HepG2 (cell line): ENCODE measurements at regions not wholly inside any gene's neighbourhood (a gene's known extent, or its start where the extent isn't known, plus 50 kb on each side); places are given as distances from the start of the nearest gene placed in this dataset.

ENCODE experiments used
- CBX1 ChIP-seq: IDR thresholded peaks from one replicate; pipeline ENCODE4 v1.6.1; 2016; ENCODE audit warnings: antibody characterized with exemption, low read depth
- KDM2A ChIP-seq: sonication (generic); formaldehyde crosslinking; IDR thresholded peaks from 2 replicates; pipeline ENCODE4 v1.4.0; 2020; ENCODE audit warnings: low read depth, missing genetic modification reagents, borderline replicate concordance
- MEIS2 ChIP-seq: sonication (generic); formaldehyde crosslinking; IDR thresholded peaks from 2 replicates; pipeline ENCODE4 v1.9.0; 2021; ENCODE audit warnings: mild to moderate bottlenecking, missing genetic modification reagents
- MIXL1 ChIP-seq: IDR thresholded peaks from 2 replicates; pipeline ENCODE4 v1.6.1; 2016
- MTF1 ChIP-seq: sonication (generic); formaldehyde crosslinking; IDR thresholded peaks from 2 replicates; pipeline ENCODE4 v1.5.0; 2020; ENCODE audit warnings: missing genetic modification reagents
- NFE2L1 ChIP-seq: sonication (generic); formaldehyde crosslinking; IDR thresholded peaks from 2 replicates; pipeline ENCODE4 v1.4.0; 2020; ENCODE audit warnings: missing genetic modification reagents, mild to moderate bottlenecking, borderline replicate concordance
- NR2F1 ChIP-seq, 2 experiments: fragments of 450-650 bp in 1 of 2; formaldehyde crosslinking in 1 of 2; IDR thresholded peaks; 2 replicates each; pipeline versions ENCODE4 v1.5.0 to v1.6.1; 2016 to 2020; ENCODE audit warnings: mild to moderate bottlenecking in 1 of 2, missing compliant biosample characterization in 1 of 2, missing genetic modification reagents in 1 of 2, moderate library complexity in 1 of 2
- RXRA ChIP-seq: sonication (generic); formaldehyde crosslinking; IDR thresholded peaks from 2 replicates; pipeline ENCODE4 v1.5.1; 2020; ENCODE audit warnings: missing genetic modification reagents
- SMC3 ChIP-seq: IDR thresholded peaks from 2 replicates; pipeline ENCODE4 v1.6.1; 2011; ENCODE audit warnings: low read length, improper control_type of control experiment
- ZFP62 ChIP-seq: sonication (generic); formaldehyde crosslinking; IDR thresholded peaks from 2 replicates; pipeline ENCODE4 v1.4.0; 2020; ENCODE audit warnings: missing genetic modification reagents
- ZNF230 ChIP-seq: sonication (generic); formaldehyde crosslinking; IDR thresholded peaks from 2 replicates; pipeline ENCODE4 v1.4.0; 2020; ENCODE audit warnings: mild to moderate bottlenecking, missing genetic modification reagents
- ZNF552 ChIP-seq: sonication (generic); formaldehyde crosslinking; IDR thresholded peaks from 2 replicates; pipeline ENCODE4 v1.9.0; 2022; ENCODE audit warnings: missing genetic modification reagents, mild to moderate bottlenecking, borderline replicate concordance
- ZNF761 ChIP-seq: sonication (generic); formaldehyde crosslinking; conservative IDR thresholded peaks from 2 replicates; pipeline ENCODE4 v1.4.0; 2020; ENCODE audit warnings: mild to moderate bottlenecking, missing genetic modification reagents
- TF ChIP-seq, protein P1 (sequence below): sonication (generic); formaldehyde crosslinking; IDR thresholded peaks from 2 replicates; pipeline ENCODE4 v1.9.0; 2021; ENCODE audit warnings: missing genetic modification reagents, mild to moderate bottlenecking, borderline replicate concordance
- TF ChIP-seq, protein P2 (sequence below): sonication (generic); formaldehyde crosslinking; IDR thresholded peaks from 2 replicates; pipeline ENCODE4 v1.8.1; 2023; ENCODE audit warnings: mild to moderate bottlenecking, missing genetic modification reagents, borderline replicate concordance
- TF ChIP-seq, protein P3 (sequence below): sonication (generic); formaldehyde crosslinking; IDR thresholded peaks from one replicate; pipeline ENCODE4 v1.5.1; 2020; ENCODE audit warnings: mild to moderate bottlenecking, missing genetic modification reagents; ENCODE audit errors: not compliant biosample characterization
- TF ChIP-seq, protein P4 (sequence below): sonication (generic); formaldehyde crosslinking; IDR thresholded peaks from 2 replicates; pipeline ENCODE4 v1.8.0; 2023; ENCODE audit warnings: mild to moderate bottlenecking, missing genetic modification reagents

DNA sequence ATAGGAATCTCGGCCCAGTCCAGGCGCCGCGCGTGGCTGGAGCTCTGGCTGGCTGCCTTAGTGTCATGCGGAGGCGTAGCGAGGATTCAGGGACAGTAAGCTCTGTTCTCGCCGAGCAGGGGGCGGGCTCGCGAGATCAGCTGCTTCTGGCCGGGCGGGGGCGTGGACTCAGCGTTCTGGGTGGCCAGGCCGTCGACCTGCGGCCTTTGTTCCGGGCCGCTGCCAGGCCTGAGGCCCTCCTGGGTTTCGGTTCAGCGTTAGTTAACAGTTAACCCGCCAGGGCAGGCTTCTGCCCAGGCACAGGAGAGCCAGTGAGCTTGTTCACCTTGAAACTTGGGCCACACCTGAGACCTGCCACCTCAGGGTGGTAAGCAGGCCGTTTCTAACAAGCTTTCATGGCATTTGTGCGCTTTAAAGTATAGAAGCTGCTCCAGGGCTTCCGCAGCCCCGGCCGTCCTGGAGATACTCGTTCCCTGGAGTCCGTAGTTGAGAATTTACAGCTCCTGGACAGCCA is 332.2 kb upstream of the SGCG start (continued):
- TF ChIP-seq, protein P1, sequence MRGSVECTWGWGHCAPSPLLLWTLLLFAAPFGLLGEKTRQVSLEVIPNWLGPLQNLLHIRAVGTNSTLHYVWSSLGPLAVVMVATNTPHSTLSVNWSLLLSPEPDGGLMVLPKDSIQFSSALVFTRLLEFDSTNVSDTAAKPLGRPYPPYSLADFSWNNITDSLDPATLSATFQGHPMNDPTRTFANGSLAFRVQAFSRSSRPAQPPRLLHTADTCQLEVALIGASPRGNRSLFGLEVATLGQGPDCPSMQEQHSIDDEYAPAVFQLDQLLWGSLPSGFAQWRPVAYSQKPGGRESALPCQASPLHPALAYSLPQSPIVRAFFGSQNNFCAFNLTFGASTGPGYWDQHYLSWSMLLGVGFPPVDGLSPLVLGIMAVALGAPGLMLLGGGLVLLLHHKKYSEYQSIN (CRISPR knock-in tag): no peak
- no peak for TF ChIP-seq NR2F1 (CRISPR knock-in tag; IDR thresholded peaks at IDR 0.05)
- no peak for TF ChIP-seq MIXL1 (CRISPR knock-in tag)
- TF ChIP-seq, protein P2, sequence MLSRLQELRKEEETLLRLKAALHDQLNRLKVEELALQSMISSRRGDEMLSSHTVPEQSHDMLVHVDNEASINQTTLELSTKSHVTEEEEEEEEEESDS (CRISPR knock-in tag): no peak
- TF ChIP-seq, protein P3, sequence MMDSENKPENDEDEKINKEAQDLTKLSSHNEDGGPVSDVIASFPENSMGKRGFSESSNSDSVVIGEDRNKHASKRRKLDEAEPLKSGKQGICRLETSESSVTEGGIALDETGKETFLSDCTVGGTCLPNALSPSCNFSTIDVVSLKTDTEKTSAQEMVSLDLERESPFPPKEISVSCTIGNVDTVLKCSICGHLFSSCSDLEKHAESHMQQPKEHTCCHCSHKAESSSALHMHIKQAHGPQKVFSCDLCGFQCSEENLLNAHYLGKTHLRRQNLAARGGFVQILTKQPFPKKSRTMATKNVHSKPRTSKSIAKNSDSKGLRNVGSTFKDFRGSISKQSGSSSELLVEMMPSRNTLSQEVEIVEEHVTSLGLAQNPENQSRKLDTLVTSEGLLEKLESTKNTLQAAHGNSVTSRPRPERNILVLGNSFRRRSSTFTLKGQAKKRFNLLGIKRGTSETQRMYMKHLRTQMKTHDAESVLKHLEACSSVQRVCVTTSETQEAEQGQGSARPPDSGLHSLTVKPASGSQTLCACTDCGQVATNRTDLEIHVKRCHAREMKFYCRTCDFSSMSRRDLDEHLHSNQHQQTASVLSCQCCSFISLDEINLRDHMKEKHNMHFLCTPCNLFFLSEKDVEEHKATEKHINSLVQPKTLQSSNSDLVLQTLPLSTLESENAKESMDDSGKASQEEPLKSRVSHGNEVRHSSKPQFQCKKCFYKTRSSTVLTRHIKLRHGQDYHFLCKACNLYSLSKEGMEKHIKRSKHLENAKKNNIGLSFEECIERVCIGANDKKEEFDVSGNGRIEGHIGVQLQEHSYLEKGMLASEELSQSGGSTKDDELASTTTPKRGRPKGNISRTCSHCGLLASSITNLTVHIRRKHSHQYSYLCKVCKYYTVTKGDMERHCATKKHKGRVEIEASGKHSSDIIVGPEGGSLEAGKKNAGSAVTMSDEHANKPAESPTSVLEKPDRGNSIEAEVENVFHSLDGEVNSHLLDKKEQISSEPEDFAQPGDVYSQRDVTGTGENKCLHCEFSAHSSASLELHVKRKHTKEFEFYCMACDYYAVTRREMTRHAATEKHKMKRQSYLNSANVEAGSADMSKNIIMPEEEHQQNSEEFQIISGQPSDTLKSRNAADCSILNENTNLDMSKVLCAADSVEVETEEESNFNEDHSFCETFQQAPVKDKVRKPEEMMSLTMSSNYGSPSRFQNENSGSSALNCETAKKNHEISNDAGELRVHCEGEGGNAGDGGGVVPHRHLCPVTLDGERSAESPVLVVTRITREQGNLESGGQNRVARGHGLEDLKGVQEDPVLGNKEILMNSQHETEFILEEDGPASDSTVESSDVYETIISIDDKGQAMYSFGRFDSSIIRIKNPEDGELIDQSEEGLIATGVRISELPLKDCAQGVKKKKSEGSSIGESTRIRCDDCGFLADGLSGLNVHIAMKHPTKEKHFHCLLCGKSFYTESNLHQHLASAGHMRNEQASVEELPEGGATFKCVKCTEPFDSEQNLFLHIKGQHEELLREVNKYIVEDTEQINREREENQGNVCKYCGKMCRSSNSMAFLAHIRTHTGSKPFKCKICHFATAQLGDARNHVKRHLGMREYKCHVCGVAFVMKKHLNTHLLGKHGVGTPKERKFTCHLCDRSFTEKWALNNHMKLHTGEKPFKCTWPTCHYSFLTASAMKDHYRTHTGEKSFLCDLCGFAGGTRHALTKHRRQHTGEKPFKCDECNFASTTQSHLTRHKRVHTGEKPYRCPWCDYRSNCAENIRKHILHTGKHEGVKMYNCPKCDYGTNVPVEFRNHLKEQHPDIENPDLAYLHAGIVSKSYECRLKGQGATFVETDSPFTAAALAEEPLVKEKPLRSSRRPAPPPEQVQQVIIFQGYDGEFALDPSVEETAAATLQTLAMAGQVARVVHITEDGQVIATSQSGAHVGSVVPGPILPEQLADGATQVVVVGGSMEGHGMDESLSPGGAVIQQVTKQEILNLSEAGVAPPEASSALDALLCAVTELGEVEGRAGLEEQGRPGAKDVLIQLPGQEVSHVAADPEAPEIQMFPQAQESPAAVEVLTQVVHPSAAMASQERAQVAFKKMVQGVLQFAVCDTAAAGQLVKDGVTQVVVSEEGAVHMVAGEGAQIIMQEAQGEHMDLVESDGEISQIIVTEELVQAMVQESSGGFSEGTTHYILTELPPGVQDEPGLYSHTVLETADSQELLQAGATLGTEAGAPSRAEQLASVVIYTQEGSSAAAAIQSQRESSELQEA (CRISPR knock-in tag): no peak
- TF ChIP-seq KDM2A (CRISPR knock-in tag): peak; percentile 66; the same call in 1 of the 2 replicates
- TF ChIP-seq ZNF552: no peak
- no peak for TF ChIP-seq NFE2L1 (CRISPR knock-in tag)
- TF ChIP-seq ZNF230 (CRISPR knock-in tag): no peak
- no peak for TF ChIP-seq MTF1 (CRISPR knock-in tag)
- TF ChIP-seq, protein P4, sequence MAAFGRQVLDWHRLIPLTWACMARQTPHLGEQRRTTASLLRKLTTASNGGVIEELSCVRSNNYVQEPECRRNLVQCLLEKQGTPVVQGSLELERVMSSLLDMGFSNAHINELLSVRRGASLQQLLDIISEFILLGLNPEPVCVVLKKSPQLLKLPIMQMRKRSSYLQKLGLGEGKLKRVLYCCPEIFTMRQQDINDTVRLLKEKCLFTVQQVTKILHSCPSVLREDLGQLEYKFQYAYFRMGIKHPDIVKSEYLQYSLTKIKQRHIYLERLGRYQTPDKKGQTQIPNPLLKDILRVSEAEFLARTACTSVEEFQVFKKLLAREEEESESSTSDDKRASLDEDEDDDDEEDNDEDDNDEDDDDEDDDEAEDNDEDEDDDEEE: no peak
- TF ChIP-seq CBX1: peak; percentile 72
- no peak for TF ChIP-seq ZNF761 (CRISPR knock-in tag)
- peak; percentile 49; the same call in 1 of the 2 replicates for TF ChIP-seq RXRA (CRISPR knock-in tag)
- no peak for TF ChIP-seq SMC3
- TF ChIP-seq ZFP62 (CRISPR knock-in tag): no peak
- no peak for TF ChIP-seq MEIS2 (CRISPR knock-in tag)
